SK-N-SH (cell line): ENCODE measurements at regions not wholly inside any gene's neighbourhood (a gene's known extent, or its start where the extent isn't known, plus 50 kb on each side); places are given as distances from the start of the nearest gene placed in this dataset.
A peak's percentile ranks its signal among the peaks of the same experiment; 100 is the strongest.

Source experiments
- CHD2 ChIP-seq: fragments of 150-350 bp; IDR thresholded peaks from 2 replicates; pipeline ENCODE4 v1.6.1; 2018; ENCODE audit warnings: low read length; ENCODE audit not compliant: partially characterized antibody
- ELF1 ChIP-seq: IDR thresholded peaks from 2 replicates; pipeline ENCODE4 v1.4.0; 2012
- EP300 ChIP-seq, 2 experiments: IDR thresholded peaks; 2 replicates each; pipeline versions ENCODE4 v1.4.0 to v1.6.1; 2012; ENCODE audit warnings: borderline replicate concordance in 1 of 2, low read depth in 1 of 2, low read length in 1 of 2
- EZH2phosphoT487 ChIP-seq: fragments of 200-600 bp; sonication (generic); IDR thresholded peaks from 2 replicates; pipeline ENCODE4 v1.6.1; 2017; ENCODE audit warnings: low read depth, mixed run types, mild to moderate bottlenecking, antibody characterized with exemption, moderate library complexity, borderline replicate concordance
- FOXM1 ChIP-seq: IDR thresholded peaks from 2 replicates; pipeline ENCODE4 v1.4.0; 2012; ENCODE audit warnings: low read depth, mild to moderate bottlenecking
- GABPA ChIP-seq: IDR thresholded peaks from 2 replicates; pipeline ENCODE4 v1.4.0; 2012; ENCODE audit warnings: low read depth, mild to moderate bottlenecking
- RAD21 ChIP-seq: IDR thresholded peaks from 2 replicates; pipeline ENCODE4 v1.6.1; 2012; ENCODE audit warnings: mild to moderate bottlenecking, low read length
- TF ChIP-seq, protein P1 (sequence below): fragments of 200-600 bp; sonication (generic); IDR thresholded peaks from 2 replicates; pipeline ENCODE4 v1.6.1; 2017; ENCODE audit warnings: antibody characterized with exemption, mild to moderate bottlenecking, moderate library complexity
- TF ChIP-seq, protein P2 (sequence below): IDR thresholded peaks from 2 replicates; pipeline ENCODE4 v1.4.0; 2012; ENCODE audit warnings: low read depth, borderline replicate concordance

DNA sequence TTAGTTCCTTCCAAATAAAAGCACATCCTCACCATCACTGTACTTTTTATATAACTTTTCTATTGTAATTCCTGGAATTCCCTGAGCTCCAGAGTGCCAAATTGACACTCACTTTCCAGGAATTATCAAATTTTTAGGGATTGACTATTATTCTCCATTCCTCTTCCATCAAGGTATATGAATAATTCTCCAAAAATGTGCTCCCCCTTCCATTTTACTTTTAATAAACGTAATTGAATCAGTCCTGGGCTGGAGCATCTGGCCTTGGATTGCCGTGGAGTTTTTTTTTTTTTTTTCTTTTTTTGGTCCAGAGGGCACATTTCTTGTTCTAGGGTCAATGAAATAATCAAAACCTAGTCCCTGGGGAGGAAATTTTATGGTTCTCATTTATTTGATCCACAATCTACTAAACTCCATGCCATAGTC, 304.3 kb downstream of the CDCA7 start:
- TF ChIP-seq GABPA (no peak), RAD21 (no peak), FOXM1 (no peak), EP300 (IDR thresholded peaks at IDR 0.05; ENCODE audit: borderline replicate concordance in 1 of 2, low read depth in 1 of 2, low read length in 1 of 2) (peak; percentile 8 to 73; a peak in 1 of 4 replicates), EZH2phosphoT487 (no peak), CHD2 (no peak), ELF1 (no peak)
- TF ChIP-seq, protein P1, sequence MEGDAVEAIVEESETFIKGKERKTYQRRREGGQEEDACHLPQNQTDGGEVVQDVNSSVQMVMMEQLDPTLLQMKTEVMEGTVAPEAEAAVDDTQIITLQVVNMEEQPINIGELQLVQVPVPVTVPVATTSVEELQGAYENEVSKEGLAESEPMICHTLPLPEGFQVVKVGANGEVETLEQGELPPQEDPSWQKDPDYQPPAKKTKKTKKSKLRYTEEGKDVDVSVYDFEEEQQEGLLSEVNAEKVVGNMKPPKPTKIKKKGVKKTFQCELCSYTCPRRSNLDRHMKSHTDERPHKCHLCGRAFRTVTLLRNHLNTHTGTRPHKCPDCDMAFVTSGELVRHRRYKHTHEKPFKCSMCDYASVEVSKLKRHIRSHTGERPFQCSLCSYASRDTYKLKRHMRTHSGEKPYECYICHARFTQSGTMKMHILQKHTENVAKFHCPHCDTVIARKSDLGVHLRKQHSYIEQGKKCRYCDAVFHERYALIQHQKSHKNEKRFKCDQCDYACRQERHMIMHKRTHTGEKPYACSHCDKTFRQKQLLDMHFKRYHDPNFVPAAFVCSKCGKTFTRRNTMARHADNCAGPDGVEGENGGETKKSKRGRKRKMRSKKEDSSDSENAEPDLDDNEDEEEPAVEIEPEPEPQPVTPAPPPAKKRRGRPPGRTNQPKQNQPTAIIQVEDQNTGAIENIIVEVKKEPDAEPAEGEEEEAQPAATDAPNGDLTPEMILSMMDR = no peak
- TF ChIP-seq, protein P2, sequence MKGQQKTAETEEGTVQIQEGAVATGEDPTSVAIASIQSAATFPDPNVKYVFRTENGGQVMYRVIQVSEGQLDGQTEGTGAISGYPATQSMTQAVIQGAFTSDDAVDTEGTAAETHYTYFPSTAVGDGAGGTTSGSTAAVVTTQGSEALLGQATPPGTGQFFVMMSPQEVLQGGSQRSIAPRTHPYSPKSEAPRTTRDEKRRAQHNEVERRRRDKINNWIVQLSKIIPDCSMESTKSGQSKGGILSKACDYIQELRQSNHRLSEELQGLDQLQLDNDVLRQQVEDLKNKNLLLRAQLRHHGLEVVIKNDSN = no peak
